HepG2 (cell line): ENCODE measurements at regions not wholly inside any gene's neighbourhood (a gene's known extent, or its start where the extent isn't known, plus 50 kb on each side); places are given as distances from the start of the nearest gene placed in this dataset.

ENCODE experiments used
- ARID3A ChIP-seq: IDR thresholded peaks from 2 replicates; pipeline ENCODE4 v1.6.1; 2012; ENCODE audit warnings: low read depth, low read length, improper control_type of control experiment
- CENPBD1 ChIP-seq: sonication (generic); formaldehyde crosslinking; IDR thresholded peaks from 2 replicates; pipeline ENCODE4 v1.8.0; 2022; ENCODE audit warnings: missing genetic modification reagents, low read depth, mild to moderate bottlenecking, borderline replicate concordance
- CHD4 ChIP-seq: fragments of 200-600 bp; sonication (generic); IDR thresholded peaks from 2 replicates; pipeline ENCODE4 v1.7.0; 2017; ENCODE audit warnings: mild to moderate bottlenecking, low read length, borderline replicate concordance
- DNMT1 ChIP-seq: sonication (generic); formaldehyde crosslinking; IDR thresholded peaks from 2 replicates; pipeline ENCODE4 v1.5.1; 2020; ENCODE audit warnings: mild to moderate bottlenecking, missing genetic modification reagents
- FOXA3 ChIP-seq: IDR thresholded peaks from 2 replicates; pipeline ENCODE4 v1.6.1; 2016; ENCODE audit warnings: missing genetic modification reagents, missing compliant biosample characterization
- HES4 ChIP-seq: sonication (generic); formaldehyde crosslinking; IDR thresholded peaks from 2 replicates; pipeline ENCODE4 v1.9.0; 2021; ENCODE audit warnings: mild to moderate bottlenecking, missing genetic modification reagents, borderline replicate concordance
- HNF1A ChIP-seq, 2 experiments: sonication (generic) in 1 of 2; formaldehyde crosslinking in 1 of 2; IDR thresholded peaks; 2 replicates each; pipeline versions ENCODE4 v1.4.0 to v1.6.1; 2016 to 2020; ENCODE audit warnings: borderline replicate concordance in 1 of 2, low read depth in 1 of 2, mild to moderate bottlenecking in 1 of 2, missing genetic modification reagents in 1 of 2
- KDM5A ChIP-seq: fragments of 200-600 bp; sonication (generic); IDR thresholded peaks from 2 replicates; pipeline ENCODE4 v1.7.0; 2018; ENCODE audit warnings: antibody characterized with exemption, mild to moderate bottlenecking, low read length, borderline replicate concordance
- KDM6A ChIP-seq: IDR thresholded peaks from 2 replicates; pipeline ENCODE4 v1.6.1; 2016; ENCODE audit warnings: low read depth
- MED13 ChIP-seq: sonication (generic); formaldehyde crosslinking; IDR thresholded peaks from 2 replicates; pipeline ENCODE4 v1.5.0; 2020; ENCODE audit warnings: missing genetic modification reagents
- RFX5 ChIP-seq: IDR thresholded peaks from 2 replicates; pipeline ENCODE4 v1.6.1; 2011; ENCODE audit warnings: low read depth, low read length, improper control_type of control experiment
- SMARCC2 ChIP-seq: fragments of 450-650 bp; IDR thresholded peaks from 2 replicates; pipeline ENCODE4 v1.6.1; 2017; ENCODE audit warnings: antibody characterized with exemption, mild to moderate bottlenecking
- SOX5 ChIP-seq: IDR thresholded peaks from 2 replicates; pipeline ENCODE4 v1.6.1; 2016; ENCODE audit warnings: borderline replicate concordance
- SSRP1 ChIP-seq: IDR thresholded peaks from 2 replicates; pipeline ENCODE4 v1.6.1; 2016; ENCODE audit warnings: control low read depth
- ZIK1 ChIP-seq: sonication (generic); formaldehyde crosslinking; IDR thresholded peaks from 2 replicates; pipeline ENCODE4 v1.5.0; 2020; ENCODE audit warnings: mild to moderate bottlenecking, low read depth, missing genetic modification reagents, borderline replicate concordance
- ZMYM4 ChIP-seq: sonication (generic); formaldehyde crosslinking; IDR thresholded peaks from 2 replicates; pipeline ENCODE4 v1.8.1; 2023; ENCODE audit warnings: mild to moderate bottlenecking, missing genetic modification reagents
- ZNF124 ChIP-seq: sonication (generic); formaldehyde crosslinking; IDR thresholded peaks from 2 replicates; pipeline ENCODE4 v1.4.0; 2020; ENCODE audit warnings: missing genetic modification reagents
- ZNF18 ChIP-seq: sonication (generic); formaldehyde crosslinking; IDR thresholded peaks from 2 replicates; pipeline ENCODE4 v1.8.0; 2022; ENCODE audit warnings: mild to moderate bottlenecking, missing genetic modification reagents; ENCODE audit not compliant: insufficient replicate concordance
- ZNF232 ChIP-seq: sonication (generic); formaldehyde crosslinking; IDR thresholded peaks from 2 replicates; pipeline ENCODE4 v1.4.0; 2020; ENCODE audit warnings: missing genetic modification reagents, borderline replicate concordance
- ZNF629 ChIP-seq: sonication (generic); formaldehyde crosslinking; conservative IDR thresholded peaks from 2 replicates; pipeline ENCODE4 v1.5.0; 2020; ENCODE audit warnings: missing genetic modification reagents
- ZNF776 ChIP-seq: sonication (generic); formaldehyde crosslinking; IDR thresholded peaks from 2 replicates; pipeline ENCODE4 v1.4.0; 2020; ENCODE audit warnings: mild to moderate bottlenecking, missing genetic modification reagents
- ZNF784 ChIP-seq: sonication (generic); formaldehyde crosslinking; IDR thresholded peaks from 2 replicates; pipeline ENCODE4 v1.5.1; 2020; ENCODE audit warnings: missing genetic modification reagents, mild to moderate bottlenecking, borderline replicate concordance

GRCh38 chr6:139508576-139508975, 134.1 kb upstream of the CITED2 start (continued):
- TF ChIP-seq HNF1A (IDR thresholded peaks at IDR 0.05; ENCODE audit: low read depth) (peak; percentile 37; the same call in 1 of the 2 replicates), HNF1A (CRISPR knock-in tag; IDR thresholded peaks at IDR 0.05; ENCODE audit: borderline replicate concordance) (peak; percentile 53; the same call in 1 of the 2 replicates), DNMT1 (no peak), CHD4 (0 out of 2 replicates have a peak, but pooled peaks have one; percentile 24), SMARCC2 (no peak), RFX5 (no peak), ZIK1 (no peak), CENPBD1 (CRISPR knock-in tag) (no peak), FOXA3 (CRISPR knock-in tag) (peak; percentile 95), ZNF629 (CRISPR knock-in tag) (peak; percentile 39; the same call in 1 of the 2 replicates), ZNF784 (CRISPR knock-in tag) (no peak), KDM5A (0 out of 2 replicates have a peak, but pooled peaks have one; percentile 13), ZNF18 (CRISPR knock-in tag) (no peak), KDM6A (CRISPR knock-in tag) (0 out of 2 replicates have a peak, but pooled peaks have one; percentile 35), ZNF776 (CRISPR knock-in tag) (no peak), MED13 (CRISPR knock-in tag) (0 out of 2 replicates have a peak, but pooled peaks have one; percentile 41), SOX5 (peak; percentile 76), ZMYM4 (CRISPR knock-in tag) (peak; percentile 44; the same call in 1 of the 2 replicates), ZNF232 (CRISPR knock-in tag) (no peak), HES4 (CRISPR knock-in tag) (no peak), SSRP1 (no peak), ARID3A (peak; percentile 71), ZNF124 (CRISPR knock-in tag) (0 out of 2 replicates have a peak, but pooled peaks have one; percentile 51)
